HUES48 (cell line): ENCODE measurements at regions not wholly inside any gene's neighbourhood (a gene's known extent, or its start where the extent isn't known, plus 50 kb on each side); places are given as distances from the start of the nearest gene placed in this dataset.

ENCODE experiments used
- H3K27ac ChIP-seq: one replicate; pipeline ENCODE4 v1.7.0; 2013; ENCODE audit warnings: low read depth, low read length, inconsistent platforms
- H3K27me3 ChIP-seq: 2 replicates; pipeline ENCODE4 v1.6.1; 2013; ENCODE audit warnings: mild to moderate bottlenecking, low read length; ENCODE audit not compliant: control insufficient read depth, insufficient read depth
- H3K36me3 ChIP-seq: 2 replicates; pipeline ENCODE4 v1.6.1; 2013; ENCODE audit warnings: low read length; ENCODE audit not compliant: control insufficient read depth, insufficient read depth
- H3K4me1 ChIP-seq: 2 replicates; pipeline ENCODE4 v1.6.1; 2013; ENCODE audit warnings: mild to moderate bottlenecking, low read length; ENCODE audit not compliant: control insufficient read depth, insufficient read depth
- H3K4me3 ChIP-seq: 2 replicates; pipeline ENCODE4 v1.5.1; 2013; ENCODE audit warnings: mild to moderate bottlenecking, low read depth, low read length
- H3K9ac ChIP-seq: 2 replicates; pipeline ENCODE4 v1.6.1; 2013; ENCODE audit warnings: mild to moderate bottlenecking, low read depth, low read length, moderate library complexity
- H3K9me3 ChIP-seq: 2 replicates; pipeline ENCODE4 v1.6.1; 2013; ENCODE audit warnings: low read length; ENCODE audit not compliant: control insufficient read depth, insufficient read depth

DNA sequence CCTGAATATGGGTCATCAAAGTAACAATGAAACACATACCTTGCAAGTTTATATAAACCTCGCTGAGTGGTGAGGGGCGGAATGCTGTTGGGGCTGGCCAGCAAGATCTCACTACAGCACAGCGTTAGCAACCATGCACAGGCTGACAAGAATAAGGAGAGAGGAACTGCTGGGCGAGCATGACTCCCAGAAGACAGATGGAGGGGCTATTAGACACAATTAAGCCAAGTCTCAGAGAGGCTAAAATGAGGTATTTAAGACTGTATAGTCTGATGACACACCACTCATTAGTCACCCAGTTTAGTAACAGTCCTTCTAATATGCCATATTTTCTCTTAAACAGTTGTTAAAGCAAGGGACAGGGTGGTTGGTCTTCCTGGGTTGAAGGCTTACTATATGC lies 340.2 kb upstream of the NR5A2 start:
- Histone ChIP-seq H3K4me1 (peaks cover 46% of the 10 kb centered on the region), H3K36me3 (no peaks in the 10 kb centered on the region), H3K9ac (no peak overlapping the region), H3K27me3 (no peaks in the 10 kb centered on the region), H3K4me3 (no peak overlapping the region), H3K27ac (no peak overlapping the region), H3K9me3 (no peaks in the 10 kb centered on the region)

DNA sequence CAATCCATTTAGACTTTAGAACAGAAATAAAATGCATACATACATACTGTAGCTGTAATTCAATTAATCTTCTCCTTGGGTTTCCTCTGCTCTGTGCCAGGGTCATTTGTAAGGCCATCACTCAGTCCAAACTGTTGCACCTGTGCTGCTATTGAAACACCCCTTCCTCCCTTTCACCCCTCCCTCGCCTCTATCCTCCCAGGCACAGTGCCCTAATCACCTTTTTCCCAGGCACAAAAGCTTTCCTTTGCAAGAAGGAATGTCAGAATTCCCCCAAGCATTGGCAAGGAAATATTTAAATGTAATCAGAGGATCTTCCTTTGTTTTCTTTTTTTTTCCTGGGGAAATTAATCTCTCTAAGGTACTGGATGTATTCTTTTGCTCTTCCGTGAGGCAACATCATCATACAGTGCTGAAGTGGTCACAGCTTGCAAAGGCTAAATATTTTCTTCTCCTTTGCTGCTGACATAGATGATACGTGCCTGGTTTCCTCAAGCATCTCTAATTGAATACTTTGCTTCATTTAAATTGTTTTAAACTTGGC lies 339.3 kb upstream of the NR5A2 start:
- Histone ChIP-seq H3K9me3 (no peaks in the 10 kb centered on the region), H3K4me1 (peaks cover 46% of the 10 kb centered on the region), H3K27me3 (no peaks in the 10 kb centered on the region), H3K9ac (no peak overlapping the region), H3K27ac (no peak overlapping the region), H3K36me3 (no peaks in the 10 kb centered on the region), H3K4me3 (no peak overlapping the region)

DNA sequence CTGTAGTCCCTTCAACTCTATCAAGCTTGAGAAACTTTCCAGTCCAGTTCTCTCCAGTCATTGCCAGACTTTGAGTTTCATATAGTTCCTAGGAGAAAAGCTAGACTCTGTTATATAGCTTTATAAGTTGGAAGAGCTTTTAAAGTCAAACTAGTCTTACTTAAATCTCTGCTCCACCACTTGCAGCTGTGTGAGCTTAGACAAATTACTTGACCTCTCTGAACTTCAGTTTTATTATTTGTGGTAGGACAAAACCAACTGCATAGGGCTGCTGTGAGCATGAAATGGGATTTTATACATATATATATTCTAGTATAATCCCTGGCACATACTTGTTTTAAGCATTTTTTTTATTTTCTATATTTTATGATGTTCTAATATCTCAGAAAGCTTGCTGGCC lies 338.7 kb upstream of the NR5A2 start:
- Histone ChIP-seq H3K4me1 (peaks cover 46% of the 10 kb centered on the region), H3K27me3 (no peaks in the 10 kb centered on the region), H3K9ac (no peak overlapping the region), H3K36me3 (no peaks in the 10 kb centered on the region), H3K27ac (no peak overlapping the region), H3K4me3 (no peak overlapping the region), H3K9me3 (no peaks in the 10 kb centered on the region)

DNA sequence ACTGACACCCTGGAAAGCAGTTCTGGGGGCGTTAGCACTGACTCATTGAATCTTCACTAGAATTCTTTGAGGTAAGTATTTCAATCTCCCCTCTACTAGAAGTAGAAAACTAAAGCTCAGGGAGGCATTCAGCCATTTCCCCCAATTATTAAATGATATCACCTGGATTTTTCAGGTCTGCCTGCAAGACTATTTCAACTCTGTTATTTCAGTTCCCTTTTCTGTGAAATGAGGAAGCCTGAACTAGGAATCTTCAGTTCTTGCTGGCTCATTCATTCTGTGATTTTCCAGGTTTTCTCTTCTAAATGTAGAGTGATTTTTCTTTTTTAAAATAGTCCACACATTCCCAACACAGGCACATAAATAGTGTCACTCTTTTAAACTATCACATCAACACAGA lies 337.0 kb upstream of the NR5A2 start:
- Histone ChIP-seq H3K27ac (no peak overlapping the region), H3K4me1 (peaks cover 43% of the 10 kb centered on the region), H3K27me3 (no peaks in the 10 kb centered on the region), H3K9me3 (no peaks in the 10 kb centered on the region), H3K4me3 (no peak overlapping the region), H3K36me3 (no peaks in the 10 kb centered on the region), H3K9ac (no peak overlapping the region)

DNA sequence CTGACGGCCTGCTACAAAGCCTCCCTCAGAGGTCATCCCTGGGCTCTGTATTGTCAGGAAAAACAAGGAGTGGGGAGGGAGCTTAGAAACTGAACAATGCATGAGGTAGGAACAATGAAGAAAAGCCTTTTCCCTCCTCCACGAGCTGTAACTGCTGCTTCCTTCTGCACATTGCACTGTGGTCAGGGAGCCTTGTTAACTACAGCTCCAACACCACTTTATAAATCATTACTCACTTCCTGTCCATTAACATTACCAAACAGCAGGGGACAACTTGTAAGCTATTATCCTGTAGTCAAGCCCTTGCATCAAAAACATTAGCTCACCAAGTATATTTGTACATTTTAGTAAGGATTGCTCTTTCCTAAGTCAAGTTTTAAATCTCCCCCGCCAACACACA lies 336.0 kb upstream of the NR5A2 start:
- no peaks in the 10 kb centered on the region for H3K9me3 ChIP-seq
- no peaks in the 10 kb centered on the region for H3K36me3 ChIP-seq
- no peak overlapping the region for H3K9ac ChIP-seq
- peak overlapping the region; percentile 26 for H3K27ac ChIP-seq
- no peak overlapping the region for H3K4me3 ChIP-seq
- H3K27me3 ChIP-seq: no peaks in the 10 kb centered on the region
- H3K4me1 ChIP-seq: peaks cover 43% of the 10 kb centered on the region

DNA sequence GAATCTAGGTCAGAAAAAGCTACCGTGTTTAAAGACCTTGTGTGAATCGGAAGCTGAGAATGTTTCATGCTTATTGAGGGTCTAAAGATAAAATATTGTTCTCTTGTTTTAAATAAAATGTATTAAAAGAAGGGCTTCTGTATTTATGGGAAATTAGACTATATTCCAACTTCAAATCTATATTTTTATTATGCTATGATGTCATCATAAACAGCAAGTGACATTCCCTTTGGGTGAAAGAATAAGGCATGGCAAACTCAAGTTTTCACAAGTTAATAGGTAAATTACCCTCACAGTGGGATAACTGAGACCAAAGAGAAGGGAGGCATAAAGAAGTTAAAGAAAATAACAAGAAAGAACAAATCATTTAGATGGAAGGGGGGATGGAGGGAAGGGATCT lies 333.8 kb upstream of the NR5A2 start:
- no peak overlapping the region for H3K9ac ChIP-seq
- no peaks in the 10 kb centered on the region for H3K9me3 ChIP-seq
- H3K4me3 ChIP-seq: no peak overlapping the region
- H3K36me3 ChIP-seq: no peaks in the 10 kb centered on the region
- H3K27me3 ChIP-seq: no peaks in the 10 kb centered on the region
- H3K4me1 ChIP-seq: peaks cover 25% of the 10 kb centered on the region
- no peak overlapping the region for H3K27ac ChIP-seq

DNA sequence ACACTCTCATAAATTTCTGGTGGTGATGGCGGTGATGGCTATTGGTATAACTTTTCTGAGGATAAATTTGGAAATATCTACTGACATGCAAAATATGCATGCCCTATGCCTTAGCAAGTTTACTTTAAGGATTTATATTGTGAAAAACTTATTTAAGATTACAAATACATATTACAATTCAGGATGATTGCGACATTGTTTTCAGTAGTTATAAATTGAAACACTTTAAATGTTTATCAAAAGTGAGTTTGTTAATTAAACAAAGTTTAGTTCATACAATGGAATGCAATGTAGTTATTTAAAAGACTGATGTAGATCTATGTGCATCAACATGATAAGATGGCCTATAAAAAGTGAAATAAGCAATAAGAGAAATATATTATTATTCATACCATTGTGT lies 331.3 kb upstream of the NR5A2 start:
- Histone ChIP-seq H3K4me1 (peaks cover 8% of the 10 kb centered on the region), H3K9me3 (no peaks in the 10 kb centered on the region), H3K9ac (no peak overlapping the region), H3K27me3 (no peaks in the 10 kb centered on the region), H3K36me3 (no peaks in the 10 kb centered on the region), H3K4me3 (no peak overlapping the region), H3K27ac (no peak overlapping the region)

DNA sequence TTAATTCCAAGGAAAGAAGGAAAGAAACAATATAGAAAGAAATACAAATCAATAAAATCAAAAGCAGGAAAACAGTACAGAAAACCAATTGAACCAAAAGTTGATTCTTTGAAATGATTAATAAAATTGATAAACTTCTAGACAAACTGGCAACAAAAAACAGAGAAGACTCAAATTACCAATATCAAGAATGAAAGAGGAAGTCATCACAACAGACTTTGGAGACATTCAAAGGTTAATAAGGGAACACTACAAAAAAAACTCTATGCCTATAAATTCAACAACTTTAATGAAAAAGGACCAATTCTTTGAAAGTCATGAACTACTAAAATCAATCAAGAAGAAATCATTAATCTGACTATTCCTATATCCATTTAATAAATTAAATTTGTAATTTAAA lies 329.3 kb upstream of the NR5A2 start:
- H3K4me3 ChIP-seq: no peak overlapping the region
- no peak overlapping the region for H3K27ac ChIP-seq
- no peaks in the 10 kb centered on the region for H3K36me3 ChIP-seq
- H3K27me3 ChIP-seq: no peaks in the 10 kb centered on the region
- no peaks in the 10 kb centered on the region for H3K9me3 ChIP-seq
- H3K9ac ChIP-seq: no peak overlapping the region
- no peaks in the 10 kb centered on the region for H3K4me1 ChIP-seq

DNA sequence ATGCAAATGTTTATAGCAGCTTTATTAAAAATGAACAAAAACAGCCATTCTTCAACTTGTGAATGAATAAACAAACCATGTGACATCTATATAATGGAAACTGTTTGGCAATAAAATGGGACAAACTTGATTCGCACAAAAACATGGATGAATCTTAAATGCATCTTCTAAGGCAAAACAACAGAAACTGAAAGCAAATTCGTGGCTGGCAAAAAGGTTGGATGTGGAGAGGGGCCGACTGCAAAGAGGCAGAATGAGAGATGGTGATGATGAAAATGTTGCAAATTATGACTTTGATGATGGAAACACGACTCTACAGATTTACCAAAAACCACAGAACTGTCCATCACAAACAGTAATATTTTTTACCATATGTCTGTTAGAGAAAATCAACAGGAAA lies 327.0 kb upstream of the NR5A2 start:
- H3K27me3 ChIP-seq: no peaks in the 10 kb centered on the region
- no peak overlapping the region for H3K9ac ChIP-seq
- no peaks in the 10 kb centered on the region for H3K4me1 ChIP-seq
- H3K9me3 ChIP-seq: no peaks in the 10 kb centered on the region
- H3K36me3 ChIP-seq: no peaks in the 10 kb centered on the region
- H3K27ac ChIP-seq: no peak overlapping the region
- no peak overlapping the region for H3K4me3 ChIP-seq

DNA sequence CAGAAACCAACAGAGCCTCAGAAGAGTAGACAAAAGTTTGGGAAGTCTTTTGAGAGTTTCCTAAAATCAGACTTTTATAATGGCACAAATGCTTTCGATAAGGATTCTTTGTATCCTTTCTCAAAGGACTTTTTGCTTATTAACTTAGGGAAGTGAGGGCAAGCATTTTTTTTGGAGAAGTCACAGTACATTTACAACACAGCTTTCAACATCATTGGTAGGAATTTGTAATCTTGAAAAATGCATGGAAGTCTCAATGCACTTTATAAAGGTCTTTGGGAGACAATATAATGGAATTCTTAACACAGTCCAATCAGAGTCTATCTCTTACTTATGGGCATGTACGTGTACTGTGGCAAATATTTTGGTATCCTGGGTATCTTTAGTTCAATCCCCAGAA lies 325.8 kb upstream of the NR5A2 start:
- Histone ChIP-seq H3K9ac (no peak overlapping the region), H3K9me3 (no peaks in the 10 kb centered on the region)

DNA sequence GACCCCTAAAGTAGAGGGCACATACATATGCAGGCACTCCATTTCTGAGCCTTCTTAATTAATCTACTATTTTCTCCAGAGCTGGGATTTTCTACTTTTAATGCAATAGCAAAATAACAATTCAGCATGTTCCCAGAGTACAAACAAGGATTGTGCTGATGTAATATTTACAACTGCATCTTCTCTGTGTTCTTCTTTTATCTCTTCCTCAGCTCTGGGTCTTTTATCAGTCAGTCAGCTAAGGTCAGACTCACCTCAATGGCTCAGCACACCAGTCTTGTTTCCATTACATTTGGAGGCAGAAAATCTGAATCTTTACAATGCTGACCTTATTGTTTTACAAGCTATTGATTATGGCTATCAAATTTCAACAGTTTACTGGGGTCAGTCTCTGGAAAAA lies 323.3 kb upstream of the NR5A2 start:
- Histone ChIP-seq H3K36me3 (no peaks in the 10 kb centered on the region), H3K4me3 (no peak overlapping the region), H3K4me1 (no peaks in the 10 kb centered on the region), H3K9me3 (no peaks in the 10 kb centered on the region), H3K27ac (no peak overlapping the region), H3K27me3 (no peaks in the 10 kb centered on the region), H3K9ac (no peak overlapping the region)

More for the DNA sequence above, 325.8 kb upstream of the NR5A2 start:
- Histone ChIP-seq H3K27ac (no peak overlapping the region), H3K36me3 (no peaks in the 10 kb centered on the region), H3K27me3 (no peaks in the 10 kb centered on the region), H3K4me1 (no peaks in the 10 kb centered on the region), H3K4me3 (no peak overlapping the region)

DNA sequence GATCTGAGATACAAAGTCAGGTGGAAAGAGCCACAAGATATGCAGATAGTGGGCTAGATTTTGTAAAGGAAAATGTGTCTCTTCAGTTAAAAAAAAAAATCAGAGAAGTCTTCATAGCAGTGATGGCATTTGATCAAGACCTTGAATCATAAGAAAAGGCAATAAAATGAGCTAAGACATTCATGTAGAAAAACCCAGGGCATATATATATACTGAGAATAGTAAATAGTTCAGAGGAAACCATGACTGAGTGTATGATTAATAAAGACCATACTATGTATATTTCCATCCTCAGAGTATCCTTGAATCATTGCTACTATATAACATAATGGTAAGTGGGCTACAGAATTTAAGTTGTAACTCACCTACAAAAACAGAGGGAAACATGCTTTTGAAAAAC lies 321.7 kb upstream of the NR5A2 start:
- Histone ChIP-seq H3K9me3 (no peaks in the 10 kb centered on the region; the same call in 1 of the 2 replicates), H3K27ac (no peak overlapping the region), H3K4me1 (no peaks in the 10 kb centered on the region), H3K36me3 (no peaks in the 10 kb centered on the region), H3K27me3 (no peaks in the 10 kb centered on the region), H3K9ac (no peak overlapping the region), H3K4me3 (no peak overlapping the region)
